Upper lobe of right lung (tissue), 1 donor: ENCODE measurements at regions not wholly inside any gene's neighbourhood (a gene's known extent, or its start where the extent isn't known, plus 50 kb on each side); places are given as distances from the start of the nearest gene placed in this dataset.

Experiments used
- ATAC-seq: fragments of 200-7000 bp; cut with Tn5 transposase; one replicate; pipeline ENCODE4 v1.9.1; 2020; ENCODE audit warnings: mild to moderate bottlenecking, moderate library complexity
- DNase-seq: peaks from one replicate; pipeline ENCODE4 v3.0.0-alpha.2; 2020
- H3K27ac ChIP-seq: fragments of 200-600 bp; one replicate; pipeline ENCODE4 v1.8.0; 2022
- H3K27me3 ChIP-seq: fragments of 200-600 bp; one replicate; pipeline ENCODE4 v1.8.0; 2022; ENCODE audit warnings: mild to moderate bottlenecking
- H3K36me3 ChIP-seq: fragments of 200-600 bp; one replicate; pipeline ENCODE4 v1.8.0; 2022
- H3K4me1 ChIP-seq: fragments of 200-600 bp; one replicate; pipeline ENCODE4 v1.8.0; 2022
- H3K4me3 ChIP-seq: fragments of 200-600 bp; one replicate; pipeline ENCODE4 v1.8.0; 2022; ENCODE audit warnings: mild to moderate bottlenecking
- H3K9me3 ChIP-seq: fragments of 200-600 bp; one replicate; pipeline ENCODE4 v1.8.0; 2022
- CTCF ChIP-seq: fragments of 200-600 bp; IDR thresholded peaks from one replicate; pipeline ENCODE4 v1.8.0; 2022; ENCODE audit warnings: antibody characterized with exemption
- intact Hi-C: fragments of 100-400 bp; cut with DNase I; formaldehyde crosslinking; loops from one replicate; pipeline ENCODE4 v1.11.0; 2022
- donor health status: DM: no; HTN: yes; CAD: no; lungs with severe emphysema.

- no peaks in the 10 kb centered on the region for H3K9me3 ChIP-seq
- intact Hi-C loops = no loop called here
- H3K27ac ChIP-seq = no peak overlapping the region
- H3K27me3 ChIP-seq = no peaks in the 10 kb centered on the region
- no peaks in the 10 kb centered on the region for H3K4me1 ChIP-seq
- no peak overlapping the region for H3K4me3 ChIP-seq
- no peak for TF ChIP-seq CTCF
- ATAC-seq (no peak), DNase-seq (no peak)
- H3K36me3 ChIP-seq = no peaks in the 10 kb centered on the region
Measured at GRCh38 chrX:39501822-39502221, 595.9 kb downstream of the BCOR start.

GRCh38 chrX:39502486-39502885, 595.3 kb downstream of the BCOR start:
- TF ChIP-seq CTCF = no peak
- H3K36me3 ChIP-seq = no peaks in the 10 kb centered on the region
- H3K4me1 ChIP-seq = no peaks in the 10 kb centered on the region
- no peak overlapping the region for H3K27ac ChIP-seq
- H3K27me3 ChIP-seq = no peaks in the 10 kb centered on the region
- no peak overlapping the region for H3K4me3 ChIP-seq
- intact Hi-C loops = no loop called here
- DNase-seq (no peak), ATAC-seq (no peak)
- H3K9me3 ChIP-seq = no peaks in the 10 kb centered on the region

GRCh38 chrX:39504227-39504626, 593.5 kb downstream of the BCOR start:
- no peaks in the 10 kb centered on the region for H3K27me3 ChIP-seq
- ATAC-seq (no peak), DNase-seq (no peak)
- no peaks in the 10 kb centered on the region for H3K36me3 ChIP-seq
- no peak overlapping the region for H3K4me3 ChIP-seq
- intact Hi-C loops = no loop called here
- H3K4me1 ChIP-seq = no peaks in the 10 kb centered on the region
- no peak for TF ChIP-seq CTCF
- H3K27ac ChIP-seq = no peak overlapping the region
- H3K9me3 ChIP-seq = no peaks in the 10 kb centered on the region

- no peak overlapping the region for H3K27ac ChIP-seq
- no peak for DNase-seq
Measured at GRCh38 chrX:39504850-39505259, 592.9 kb downstream of the BCOR start.

GRCh38 chrX:39506131-39506530, 591.6 kb downstream of the BCOR start:
- TF ChIP-seq CTCF = no peak
- DNase-seq (no peak), ATAC-seq (no peak)

More at GRCh38 chrX:39504850-39505259, 592.9 kb downstream of the BCOR start:
- no peaks in the 10 kb centered on the region for H3K4me1 ChIP-seq
- intact Hi-C loops = no loop called here
- TF ChIP-seq CTCF = no peak
- H3K4me3 ChIP-seq = no peak overlapping the region
- H3K36me3 ChIP-seq = no peaks in the 10 kb centered on the region
- H3K9me3 ChIP-seq = no peaks in the 10 kb centered on the region
- ATAC-seq = no peak
- H3K27me3 ChIP-seq = no peaks in the 10 kb centered on the region

GRCh38 chrX:39507034-39507433, 590.7 kb downstream of the BCOR start:
- Histone ChIP-seq H3K4me1 (no peaks in the 10 kb centered on the region), H3K36me3 (no peaks in the 10 kb centered on the region), H3K27me3 (no peaks in the 10 kb centered on the region), H3K4me3 (no peak overlapping the region), H3K9me3 (no peaks in the 10 kb centered on the region), H3K27ac (no peak overlapping the region)
- no peak for TF ChIP-seq CTCF
- DNase-seq = no peak
- intact Hi-C loops = no loop called here
- ATAC-seq = no peak

More at GRCh38 chrX:39506131-39506530, 591.6 kb downstream of the BCOR start:
- Histone ChIP-seq H3K4me3 (no peak overlapping the region), H3K4me1 (no peaks in the 10 kb centered on the region), H3K27me3 (no peaks in the 10 kb centered on the region), H3K36me3 (no peaks in the 10 kb centered on the region), H3K9me3 (no peaks in the 10 kb centered on the region), H3K27ac (no peak overlapping the region)
- intact Hi-C loops = no loop called here
